GM11168 (cell line): ENCODE measurements at regions not wholly inside any gene's neighbourhood (a gene's known extent, or its start where the extent isn't known, plus 50 kb on each side); places are given as distances from the start of the nearest gene placed in this dataset.

ENCODE experiments used
- in situ Hi-C: fragments of 300-500 bp; cut with MboI; formaldehyde crosslinking; loops from one replicate; pipeline ENCODE4 v1.12.0; 2022; ENCODE audit warnings: low sequenced_read_pairs; ENCODE audit not compliant: unreplicated experiment

GRCh38 chr5:39608024-39608423, 183.2 kb upstream of the DAB2 start:
- in situ Hi-C loops, result no loop called here

- in situ Hi-C loops, result no loop called here
Measured at GRCh38 chr5:39606591-39606990, 181.8 kb upstream of the DAB2 start.

- in situ Hi-C loops, result no loop called here
Measured at GRCh38 chr5:39605588-39606575, 181.1 kb upstream of the DAB2 start.

- in situ Hi-C loops, result no loop called here
Measured at GRCh38 chr5:39605145-39605544, 180.4 kb upstream of the DAB2 start.

- in situ Hi-C loops, result no loop called here
Measured at GRCh38 chr5:39604491-39604890, 179.7 kb upstream of the DAB2 start.

- in situ Hi-C loops, result loop anchor here (25.0 kb wide), 1 partner anchor 1087 kb away; the partner anchor contains the start of gene PTGER4
Measured at GRCh38 chr5:39599721-39600431, 175.1 kb upstream of the DAB2 start.

- in situ Hi-C loops, result loop anchor here (25.0 kb wide), 1 partner anchor 1089 kb away; the partner anchor contains the start of gene PTGER4
Measured at GRCh38 chr5:39598661-39599248, 174.0 kb upstream of the DAB2 start.

- in situ Hi-C loops, result loop anchor here (25.0 kb wide), 1 partner anchor 1099 kb away; the partner anchor contains the start of gene PTGER4
Measured at GRCh38 chr5:39588179-39588578, 163.4 kb upstream of the DAB2 start.

- in situ Hi-C loops, result loop anchor here (25.0 kb wide), 1 partner anchor 1100 kb away; the partner anchor contains the start of gene PTGER4
Measured at GRCh38 chr5:39587675-39588074, 162.9 kb upstream of the DAB2 start.

- in situ Hi-C loops, result loop anchor here (25.0 kb wide), 1 partner anchor 1101 kb away; the partner anchor contains the start of gene PTGER4
Measured at GRCh38 chr5:39586185-39586584, 161.4 kb upstream of the DAB2 start.

- in situ Hi-C loops, result loop anchor here (25.0 kb wide), 1 partner anchor 1102 kb away; the partner anchor contains the start of gene PTGER4
Measured at GRCh38 chr5:39584927-39585326, 160.1 kb upstream of the DAB2 start.

- in situ Hi-C loops, result loop anchor here (25.0 kb wide), 1 partner anchor 1106 kb away; the partner anchor contains the start of gene PTGER4
Measured at GRCh38 chr5:39580702-39581453, 156.1 kb upstream of the DAB2 start.

GRCh38 chr5:39579750-39580149, 155.0 kb upstream of the DAB2 start:
- in situ Hi-C loops, result loop anchor here (25.0 kb wide), 1 partner anchor 1108 kb away; the partner anchor contains the start of gene PTGER4

- in situ Hi-C loops, result loop anchor here (25.0 kb wide), 1 partner anchor 1108 kb away; the partner anchor contains the start of gene PTGER4
Measured at GRCh38 chr5:39578887-39579497, 154.2 kb upstream of the DAB2 start.

- in situ Hi-C loops, result loop anchor here (25.0 kb wide), 1 partner anchor 1110 kb away; the partner anchor contains the start of gene PTGER4
Measured at GRCh38 chr5:39577529-39577928, 152.7 kb upstream of the DAB2 start.

- in situ Hi-C loops, result no loop called here
Measured at GRCh38 chr5:39570403-39571027, 145.7 kb upstream of the DAB2 start.

- in situ Hi-C loops, result no loop called here
Measured at GRCh38 chr5:39569857-39570256, 145.1 kb upstream of the DAB2 start.

- in situ Hi-C loops, result no loop called here
Measured at GRCh38 chr5:39566891-39567290, 142.1 kb upstream of the DAB2 start.
